Stimulated activated naive CD8-positive, alpha-beta T cell treated with anti-CD3 and anti-CD28 coated beads, Interleukin-15, amount 100 ng/mL, for 72 hours (primary cell): ENCODE measurements at regions not wholly inside any gene's neighbourhood (a gene's known extent, or its start where the extent isn't known, plus 50 kb on each side); places are given as distances from the start of the nearest gene placed in this dataset.
"Not testable (repeated sequence)": the region's sequence is repeated elsewhere in the genome, so short reads cannot be mapped to it uniquely, and the experiment has no call there.

Source experiments
- ATAC-seq: fragments of 150-1000 bp; cut with Tn5 transposase; 2 replicates; pipeline ENCODE4 v1.10.0; 2021; ENCODE audit warnings: mild to moderate bottlenecking, moderate library complexity
- DNase-seq, 2 donors: peaks; one replicate each; pipeline ENCODE4 v3.0.0; 2021 to 2022
- H3K27ac Mint-ChIP-seq, 2 donors: one replicate each; pipeline ENCODE4 v1.8.0; 2022; ENCODE audit warnings: mild to moderate bottlenecking in 2 of 2, mixed read lengths in 2 of 2, moderate library complexity in 2 of 2
- H3K27me3 Mint-ChIP-seq: one replicate; pipeline ENCODE4 v1.8.0; 2022; ENCODE audit warnings: mixed read lengths
- H3K4me1 Mint-ChIP-seq: one replicate; pipeline ENCODE4 v1.8.0; 2022; ENCODE audit warnings: mild to moderate bottlenecking, mixed read lengths
- H3K4me3 Mint-ChIP-seq, 2 donors: one replicate each; pipeline ENCODE4 v1.8.0; 2022; ENCODE audit warnings: mild to moderate bottlenecking in 2 of 2, mixed read lengths in 2 of 2, moderate library complexity in 1 of 2
- H3K9me3 Mint-ChIP-seq, 2 donors: one replicate each; pipeline ENCODE4 v1.8.0; 2022; ENCODE audit warnings: mixed read lengths in 2 of 2

GRCh38 chr6:27008613-27009012, 238.9 kb upstream of the PRSS16 start:
- not testable (repeated sequence) for DNase-seq, ATAC-seq, H3K27ac Mint-ChIP-seq, H3K4me3 Mint-ChIP-seq, H3K4me1 Mint-ChIP-seq
- Mint-ChIP-seq H3K9me3 (peaks cover 0 to 11% of the 10 kb centered on the region in 2 donors), H3K27me3 (peaks cover 38% of the 10 kb centered on the region)

DNA sequence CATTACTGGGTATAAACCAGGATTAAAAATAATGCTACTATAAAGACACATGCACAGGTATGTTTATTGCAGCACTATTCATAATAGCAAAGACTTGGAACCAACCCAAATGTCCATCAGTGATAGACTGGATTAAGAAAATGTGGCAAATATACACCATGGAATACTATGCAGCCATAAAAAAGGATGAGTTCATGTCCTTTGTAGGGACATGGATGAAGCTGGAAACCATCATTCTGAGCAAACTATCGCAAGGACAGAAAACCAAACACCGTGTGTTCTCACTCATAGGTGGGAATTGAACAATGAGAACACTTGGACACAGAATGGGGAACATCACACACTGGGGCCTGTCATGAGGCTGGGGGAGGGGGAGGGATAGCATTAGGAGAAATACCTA, 233.4 kb upstream of the PRSS16 start:
- ATAC-seq, H3K27ac Mint-ChIP-seq: not testable (repeated sequence)

DNA sequence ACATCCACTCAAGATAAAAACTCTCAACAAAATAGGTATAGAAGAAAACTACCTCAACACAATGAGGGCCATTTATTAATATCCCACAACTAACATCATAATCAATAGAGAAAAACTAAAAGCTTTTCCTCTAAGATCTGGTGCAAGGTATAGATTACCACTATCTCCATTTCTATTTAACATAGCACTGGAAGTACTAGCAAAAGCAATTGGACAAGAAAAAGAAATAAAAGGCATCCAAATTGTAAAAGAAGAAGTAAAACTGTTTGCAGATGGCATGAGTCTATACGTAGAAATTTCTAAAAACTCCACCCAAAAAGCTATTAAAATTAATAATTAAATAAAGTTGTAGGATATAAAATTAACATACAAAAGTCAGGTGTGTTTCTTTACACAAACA, 230.8 kb upstream of the PRSS16 start:
- peaks cover 18 to 22% of the 10 kb centered on the region in 2 donors for H3K9me3 Mint-ChIP-seq
- H3K27me3 Mint-ChIP-seq, result peaks cover 12% of the 10 kb centered on the region
- no peak overlapping the region for H3K4me3 Mint-ChIP-seq
- H3K27ac Mint-ChIP-seq, result no peak overlapping the region
- DNase-seq (no peak), ATAC-seq (no peak)
- peaks cover 15% of the 10 kb centered on the region for H3K4me1 Mint-ChIP-seq

More for the DNA sequence above, 233.4 kb upstream of the PRSS16 start:
- H3K4me3 Mint-ChIP-seq, DNase-seq, H3K4me1 Mint-ChIP-seq: not testable (repeated sequence)
- Mint-ChIP-seq H3K9me3 (peaks cover 14 to 33% of the 10 kb centered on the region in 2 donors), H3K27me3 (peaks cover 37% of the 10 kb centered on the region)

DNA sequence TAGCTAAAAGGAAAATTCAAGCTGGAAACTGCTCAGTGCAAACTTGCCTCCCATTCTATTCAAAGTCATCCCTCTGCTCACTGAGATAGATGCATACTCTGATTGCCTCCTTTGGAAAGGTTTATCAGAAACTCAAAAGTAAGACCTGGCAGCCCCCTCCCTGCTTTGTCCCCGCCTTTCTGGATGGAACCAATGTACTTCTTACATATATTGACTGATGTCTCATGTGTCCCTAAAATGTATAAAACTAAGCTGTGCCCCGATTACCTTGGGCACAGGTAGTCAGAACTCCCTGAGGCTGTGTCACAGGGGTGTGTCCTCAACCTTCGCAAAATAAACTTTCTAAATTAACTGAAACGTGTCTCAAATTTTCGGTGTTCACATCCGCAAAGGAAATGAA, 229.1 kb upstream of the PRSS16 start:
- H3K27me3 Mint-ChIP-seq, H3K27ac Mint-ChIP-seq, ATAC-seq, H3K4me3 Mint-ChIP-seq, DNase-seq: not testable (repeated sequence)
- Mint-ChIP-seq H3K9me3 (peaks cover 18 to 22% of the 10 kb centered on the region in 2 donors), H3K4me1 (peaks cover 15% of the 10 kb centered on the region)

GRCh38 chr6:27019651-27020552, 227.6 kb upstream of the PRSS16 start:
- peak overlapping the region; percentile 80 to 82 for H3K4me3 Mint-ChIP-seq
- peaks cover 14 to 16% of the 10 kb centered on the region in 2 donors for H3K9me3 Mint-ChIP-seq
- ATAC-seq (peak; percentile 93), DNase-seq (peak; percentile 70 to 80)
- peaks cover 15% of the 10 kb centered on the region for H3K4me1 Mint-ChIP-seq
- H3K27me3 Mint-ChIP-seq, result peaks cover 21% of the 10 kb centered on the region
- peak overlapping the region; percentile 82 to 98 for H3K27ac Mint-ChIP-seq

- Mint-ChIP-seq H3K4me1 (peaks cover 15% of the 10 kb centered on the region), H3K9me3 (peaks cover 11 to 15% of the 10 kb centered on the region in 2 donors), H3K4me3 (peak overlapping the region; percentile 80 to 82), H3K27me3 (peaks cover 27% of the 10 kb centered on the region), H3K27ac (peak overlapping the region in 1 of 2 donors; percentile 98)
- no peak for DNase-seq
- no peak for ATAC-seq
These were observed 227.0 kb upstream of the PRSS16 start for GRCh38 chr6:27020553-27020880.

GRCh38 chr6:27023664-27024063, 223.8 kb upstream of the PRSS16 start:
- Mint-ChIP-seq H3K4me3 (no peak overlapping the region), H3K27me3 (peaks cover 54% of the 10 kb centered on the region), H3K4me1 (peaks cover 15% of the 10 kb centered on the region), H3K27ac (no peak overlapping the region), H3K9me3 (peaks cover 0 to 4% of the 10 kb centered on the region in 2 donors)
- DNase-seq (no peak), ATAC-seq (no peak)

DNA sequence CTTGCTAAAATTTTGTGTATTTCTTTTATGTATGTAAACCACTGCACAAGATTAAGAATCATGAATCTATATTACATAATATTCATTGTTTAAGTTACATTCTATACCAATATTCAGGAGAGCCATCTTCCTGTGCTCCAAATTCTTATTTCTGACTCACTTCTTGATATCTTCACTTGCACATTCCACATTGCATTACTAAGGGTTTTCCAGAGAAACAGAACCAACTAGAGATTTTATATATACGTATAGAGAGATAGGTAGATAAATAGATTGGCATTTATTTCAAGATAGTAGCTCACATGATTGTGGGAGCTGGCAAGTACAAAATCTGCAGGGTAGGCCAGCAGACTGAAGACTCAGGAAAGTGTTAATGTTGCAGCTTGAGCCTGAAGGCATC, 222.2 kb upstream of the PRSS16 start:
- Mint-ChIP-seq H3K9me3 (no peaks in the 10 kb centered on the region), H3K4me3 (no peak overlapping the region), H3K4me1 (peaks cover 4% of the 10 kb centered on the region), H3K27ac (no peak overlapping the region), H3K27me3 (peaks cover 58% of the 10 kb centered on the region)
- DNase-seq (no peak), ATAC-seq (no peak)

DNA sequence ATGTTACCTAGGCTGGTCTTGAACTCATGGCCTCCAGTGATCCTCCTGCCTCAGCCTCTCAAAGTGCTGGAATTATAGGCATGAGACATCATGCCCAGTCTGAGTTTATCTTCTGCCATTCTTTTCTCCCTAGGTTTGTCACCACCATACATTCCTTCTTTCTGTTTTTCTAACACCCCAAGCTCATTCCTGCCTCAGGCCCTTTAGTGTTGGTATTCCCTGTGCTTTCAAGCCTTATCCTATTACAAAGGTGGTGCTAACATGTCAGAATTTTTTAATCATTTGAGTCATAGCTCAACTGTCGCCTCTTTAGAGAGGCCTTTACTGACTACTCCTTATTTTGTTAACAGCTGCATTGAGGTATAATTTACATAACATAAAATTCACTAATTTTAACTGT, 221.1 kb upstream of the PRSS16 start:
- no peak for DNase-seq
- peaks cover 64% of the 10 kb centered on the region for H3K27me3 Mint-ChIP-seq

GRCh38 chr6:27031302-27031701, 216.2 kb upstream of the PRSS16 start:
- DNase-seq (no peak), ATAC-seq (no peak)
- no peaks in the 10 kb centered on the region for H3K9me3 Mint-ChIP-seq
- H3K27ac Mint-ChIP-seq, result no peak overlapping the region
- H3K4me3 Mint-ChIP-seq, result no peak overlapping the region
- peaks cover 70% of the 10 kb centered on the region for H3K27me3 Mint-ChIP-seq
- no peaks in the 10 kb centered on the region for H3K4me1 Mint-ChIP-seq

More for the DNA sequence above, 221.1 kb upstream of the PRSS16 start:
- Mint-ChIP-seq H3K4me3 (no peak overlapping the region), H3K4me1 (no peaks in the 10 kb centered on the region), H3K9me3 (no peaks in the 10 kb centered on the region), H3K27ac (no peak overlapping the region)
- ATAC-seq, result no peak

GRCh38 chr6:27038498-27038897, 209.0 kb upstream of the PRSS16 start:
- DNase-seq (no peak), ATAC-seq (no peak)
- Mint-ChIP-seq H3K4me1 (no peaks in the 10 kb centered on the region), H3K27ac (no peak overlapping the region), H3K4me3 (no peak overlapping the region), H3K27me3 (peaks cover 75% of the 10 kb centered on the region), H3K9me3 (no peaks in the 10 kb centered on the region)

DNA sequence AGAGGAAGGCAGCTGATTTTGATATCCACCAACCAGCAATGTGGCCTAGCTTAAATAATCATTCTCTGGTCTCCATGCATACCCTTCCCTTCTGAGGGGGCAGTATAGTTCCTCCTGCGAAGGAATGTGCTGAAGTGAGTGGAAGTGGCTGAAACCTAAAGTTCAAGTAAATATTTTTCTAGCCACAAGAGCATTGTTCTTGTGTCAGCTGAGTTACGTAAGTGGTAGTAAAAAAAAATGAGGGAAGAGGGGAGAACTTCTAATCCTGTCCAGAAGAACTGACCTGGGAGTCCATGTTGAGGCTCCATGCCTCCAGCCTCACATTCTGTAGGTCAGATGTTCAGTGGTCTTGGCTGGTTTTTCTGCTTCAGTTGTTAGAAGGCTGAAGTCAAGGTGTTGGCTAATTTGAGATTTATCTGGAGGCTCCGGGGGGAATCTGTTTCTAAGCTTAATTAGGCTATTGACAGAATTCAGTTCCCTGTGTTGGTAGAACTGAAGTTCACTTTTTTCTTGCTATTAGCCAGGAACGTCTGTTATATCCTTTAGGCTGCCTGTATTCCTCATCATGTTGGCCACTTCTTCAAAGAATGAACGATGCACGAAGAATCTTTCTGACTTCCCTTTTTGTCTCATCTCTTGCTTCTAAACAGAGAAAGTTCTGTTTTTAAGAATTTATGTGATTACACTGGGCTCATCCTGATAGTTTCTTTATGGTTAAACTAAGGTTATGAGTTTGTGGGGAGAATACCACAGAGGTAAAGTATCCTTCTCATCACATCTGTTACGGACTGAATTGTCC, 207.1 kb upstream of the PRSS16 start:
- ATAC-seq (no peak), DNase-seq (no peak)
- no peaks in the 10 kb centered on the region for H3K9me3 Mint-ChIP-seq
- H3K4me3 Mint-ChIP-seq, result no peak overlapping the region
- peaks cover 58% of the 10 kb centered on the region for H3K27me3 Mint-ChIP-seq
- no peaks in the 10 kb centered on the region for H3K4me1 Mint-ChIP-seq
- no peak overlapping the region for H3K27ac Mint-ChIP-seq

GRCh38 chr6:27043244-27043643, 204.3 kb upstream of the PRSS16 start:
- Mint-ChIP-seq H3K27ac (no peak overlapping the region), H3K27me3 (peaks cover 46% of the 10 kb centered on the region), H3K4me1 (no peaks in the 10 kb centered on the region), H3K9me3 (no peaks in the 10 kb centered on the region), H3K4me3 (no peak overlapping the region)
- peak; percentile 65 for ATAC-seq
- DNase-seq, result no peak

DNA sequence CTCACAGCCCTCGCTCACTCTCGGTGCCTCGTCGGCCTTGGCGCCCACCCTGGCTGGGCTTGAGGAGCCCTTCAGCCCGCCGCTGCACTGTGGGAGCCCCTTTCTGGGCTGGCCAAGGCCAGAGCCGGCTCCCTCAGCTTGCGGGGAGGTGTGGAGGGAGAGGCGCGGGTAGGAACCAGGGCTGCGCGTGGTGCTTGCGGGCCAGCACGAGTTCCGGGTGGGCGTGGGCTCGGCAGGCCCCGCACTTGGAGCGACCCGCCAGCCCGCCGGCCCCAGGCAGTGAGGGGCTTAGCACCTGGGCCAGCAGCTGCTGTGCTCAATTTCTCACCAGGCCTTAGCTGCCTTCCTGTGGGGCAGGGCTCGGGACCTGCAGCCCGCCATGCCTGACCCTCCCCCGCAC, 202.4 kb upstream of the PRSS16 start:
- not testable (repeated sequence) for H3K4me1 Mint-ChIP-seq, H3K27ac Mint-ChIP-seq, H3K9me3 Mint-ChIP-seq, ATAC-seq, H3K4me3 Mint-ChIP-seq, DNase-seq
- peaks cover 38% of the 10 kb centered on the region for H3K27me3 Mint-ChIP-seq

- DNase-seq, ATAC-seq, H3K4me1 Mint-ChIP-seq, H3K27ac Mint-ChIP-seq, H3K9me3 Mint-ChIP-seq, H3K4me3 Mint-ChIP-seq: not testable (repeated sequence)
- peaks cover 23% of the 10 kb centered on the region for H3K27me3 Mint-ChIP-seq
These were observed 199.8 kb upstream of the PRSS16 start for GRCh38 chr6:27047725-27048124.
